HEK293 (cell line): ENCODE measurements at regions not wholly inside any gene's neighbourhood (a gene's known extent, or its start where the extent isn't known, plus 50 kb on each side); places are given as distances from the start of the nearest gene placed in this dataset.
A peak's percentile ranks its signal among the peaks of the same experiment; 100 is the strongest.

Experiments
- CTCF ChIA-PET: fragments of 350-600 bp; formaldehyde crosslinking; extraction: SDS; loops from one replicate; lab custom pipeline; 2021; ENCODE audit warnings: antibody characterized with exemption; lab: Yijun Ruan, JAX
- POLR2A ChIA-PET: fragments of 300-600 bp; formaldehyde crosslinking; extraction: SDS; loops from one replicate; lab custom pipeline; 2020; ENCODE audit warnings: antibody characterized with exemption, inconsistent platforms; lab: Yijun Ruan, JAX
- H3K27ac ChIP-seq: fragments of 200-500 bp; sonication (Bioruptor generic); 2 replicates; pipeline ENCODE4 v1.5.1; 2014; ENCODE audit warnings: low read depth, low read length, control low read depth, inconsistent platforms; ENCODE audit errors: extremely low read depth
- H3K36me3 ChIP-seq, 2 experiments: fragments of 200-500 bp in 1 of 2; sonication (Bioruptor generic) in 1 of 2; 1 replicate in 1 of 2; 2 replicates in 1 of 2; pipeline ENCODE4 v1.5.1; 2014 to 2017; ENCODE audit warnings: inconsistent platforms in 2 of 2, low read length in 2 of 2; ENCODE audit not compliant: control insufficient read depth in 2 of 2, insufficient read depth in 1 of 2
- H3K4me1 ChIP-seq: fragments of 200-500 bp; sonication (Bioruptor generic); 2 replicates; pipeline ENCODE4 v1.5.1; 2014; ENCODE audit warnings: mild to moderate bottlenecking, low read length, inconsistent platforms; ENCODE audit not compliant: control insufficient read depth, insufficient read depth
- H3K4me3 ChIP-seq: 2 replicates; pipeline ENCODE4 v1.5.1; 2011; ENCODE audit warnings: low read depth, mild to moderate bottlenecking, control low read depth, low read length, moderate library complexity
- H3K9me3 ChIP-seq: fragments of 200-500 bp; sonication (Bioruptor generic); 2 replicates; pipeline ENCODE4 v1.5.1; 2014; ENCODE audit warnings: low read depth, low read length, inconsistent platforms; ENCODE audit not compliant: control insufficient read depth, insufficient read depth
- GLI2 ChIP-seq: fragments of 450-650 bp; formaldehyde crosslinking; IDR thresholded peaks from 2 replicates; pipeline ENCODE4; 2017; ENCODE audit warnings: missing biosample characterization, missing genetic modification characterization, low read depth, borderline replicate concordance
- GLIS1 ChIP-seq: fragments of 450-650 bp; formaldehyde crosslinking; IDR thresholded peaks from 2 replicates; pipeline ENCODE4 v1.5.1; 2016; ENCODE audit warnings: missing biosample characterization, missing genetic modification characterization
- KLF7 ChIP-seq: fragments of 450-650 bp; formaldehyde crosslinking; IDR thresholded peaks from 2 replicates; pipeline ENCODE4 v1.5.1; 2016; ENCODE audit warnings: missing biosample characterization, missing genetic modification characterization, borderline replicate concordance
- MYNN ChIP-seq: fragments of 450-650 bp; formaldehyde crosslinking; IDR thresholded peaks from 2 replicates; pipeline ENCODE4 v1.5.1; 2016; ENCODE audit warnings: missing biosample characterization, missing genetic modification characterization, borderline replicate concordance
- PRDM1 ChIP-seq: fragments of 450-650 bp; formaldehyde crosslinking; IDR thresholded peaks from 2 replicates; pipeline ENCODE4; 2016; ENCODE audit warnings: missing biosample characterization, missing genetic modification characterization
- REPIN1 ChIP-seq: fragments of 450-650 bp; formaldehyde crosslinking; IDR thresholded peaks from 2 replicates; pipeline ENCODE4 v1.5.1; 2017; ENCODE audit warnings: missing biosample characterization, missing genetic modification characterization, low read depth
- SALL2 ChIP-seq: fragments of 450-650 bp; formaldehyde crosslinking; IDR thresholded peaks from 2 replicates; pipeline ENCODE4 v1.5.0; 2017; ENCODE audit warnings: missing biosample characterization, mild to moderate bottlenecking, missing genetic modification characterization, borderline replicate concordance
- WT1 ChIP-seq: fragments of 450-650 bp; formaldehyde crosslinking; IDR thresholded peaks from 2 replicates; pipeline ENCODE4 v1.5.1; 2016; ENCODE audit warnings: missing biosample characterization, missing genetic modification characterization
- ZBTB44 ChIP-seq: fragments of 450-650 bp; IDR thresholded peaks from 2 replicates; pipeline ENCODE4 v1.5.1; 2018; ENCODE audit warnings: missing biosample characterization, mild to moderate bottlenecking, missing genetic modification characterization
- ZBTB48 ChIP-seq: fragments of 450-650 bp; formaldehyde crosslinking; IDR thresholded peaks from 2 replicates; pipeline ENCODE4 v1.5.1; 2016; ENCODE audit warnings: missing biosample characterization, missing genetic modification characterization
- ZEB2 ChIP-seq: fragments of 450-650 bp; formaldehyde crosslinking; IDR thresholded peaks from 2 replicates; pipeline ENCODE4 v1.5.1; 2016; ENCODE audit warnings: missing biosample characterization, missing genetic modification characterization
- ZFHX2 ChIP-seq: fragments of 450-650 bp; formaldehyde crosslinking; conservative IDR thresholded peaks from 2 replicates; pipeline ENCODE4 v1.5.1; 2016; ENCODE audit warnings: missing biosample characterization, missing genetic modification characterization
- ZFP69B ChIP-seq: fragments of 450-650 bp; formaldehyde crosslinking; IDR thresholded peaks from 2 replicates; pipeline ENCODE4 v1.5.1; 2016; ENCODE audit warnings: missing biosample characterization, missing genetic modification characterization
- ZNF10 ChIP-seq: fragments of 450-650 bp; formaldehyde crosslinking; IDR thresholded peaks from 2 replicates; pipeline ENCODE4 v1.5.1; 2017; ENCODE audit warnings: missing biosample characterization, missing genetic modification characterization
- ZNF175 ChIP-seq: fragments of 450-650 bp; formaldehyde crosslinking; IDR thresholded peaks from 2 replicates; pipeline ENCODE4 v1.5.1; 2016; ENCODE audit warnings: missing biosample characterization, missing genetic modification characterization
- ZNF202 ChIP-seq: fragments of 450-650 bp; formaldehyde crosslinking; IDR thresholded peaks from 2 replicates; pipeline ENCODE4 v1.5.1; 2016; ENCODE audit warnings: missing biosample characterization, missing genetic modification characterization, borderline replicate concordance
- ZNF221 ChIP-seq: fragments of 450-650 bp; formaldehyde crosslinking; IDR thresholded peaks from 2 replicates; pipeline ENCODE4 v1.5.1; 2017; ENCODE audit warnings: missing biosample characterization, missing genetic modification characterization, borderline replicate concordance
- ZNF26 ChIP-seq: fragments of 450-650 bp; formaldehyde crosslinking; IDR thresholded peaks from 2 replicates; pipeline ENCODE4 v1.5.1; 2016; ENCODE audit warnings: missing biosample characterization, missing genetic modification characterization
- ZNF341 ChIP-seq: fragments of 450-650 bp; formaldehyde crosslinking; IDR thresholded peaks from 2 replicates; pipeline ENCODE4; 2016; ENCODE audit warnings: low read depth, missing biosample characterization, missing genetic modification characterization
- ZNF350 ChIP-seq: fragments of 450-650 bp; formaldehyde crosslinking; IDR thresholded peaks from 2 replicates; pipeline ENCODE4 v1.5.0; 2017; ENCODE audit warnings: missing biosample characterization, mild to moderate bottlenecking, missing genetic modification characterization
- ZNF423 ChIP-seq: fragments of 450-650 bp; formaldehyde crosslinking; IDR thresholded peaks from 2 replicates; pipeline ENCODE4 v1.5.1; 2016; ENCODE audit warnings: missing biosample characterization, missing genetic modification characterization
- ZNF433 ChIP-seq: fragments of 450-650 bp; formaldehyde crosslinking; IDR thresholded peaks from 2 replicates; pipeline ENCODE4 v1.5.1; 2016; ENCODE audit warnings: missing biosample characterization, missing genetic modification characterization, low read depth
- ZNF529 ChIP-seq: fragments of 450-650 bp; formaldehyde crosslinking; IDR thresholded peaks from 2 replicates; pipeline ENCODE4 v1.5.1; 2017; ENCODE audit warnings: missing genetic modification characterization, missing biosample characterization; ENCODE audit not compliant: insufficient replicate concordance
- ZNF623 ChIP-seq: fragments of 450-650 bp; formaldehyde crosslinking; IDR thresholded peaks from 2 replicates; pipeline ENCODE4 v1.5.1; 2016; ENCODE audit warnings: missing biosample characterization, missing genetic modification characterization
- ZNF629 ChIP-seq: fragments of 450-650 bp; formaldehyde crosslinking; IDR thresholded peaks from 2 replicates; pipeline ENCODE4 v1.5.1; 2017; ENCODE audit warnings: missing biosample characterization, missing genetic modification characterization
- ZNF664 ChIP-seq: fragments of 450-650 bp; formaldehyde crosslinking; IDR thresholded peaks from 2 replicates; pipeline ENCODE4 v1.5.1; 2016; ENCODE audit warnings: missing biosample characterization, missing genetic modification characterization
- ZNF768 ChIP-seq: fragments of 450-650 bp; formaldehyde crosslinking; IDR thresholded peaks from 2 replicates; pipeline ENCODE4 v1.5.1; 2018; ENCODE audit warnings: missing biosample characterization, mild to moderate bottlenecking, missing genetic modification characterization
- ZNF791 ChIP-seq: fragments of 450-650 bp; formaldehyde crosslinking; IDR thresholded peaks from 2 replicates; pipeline ENCODE4 v1.5.1; 2016; ENCODE audit warnings: missing biosample characterization, missing genetic modification characterization
- ZNF843 ChIP-seq: fragments of 450-650 bp; formaldehyde crosslinking; IDR thresholded peaks from 2 replicates; pipeline ENCODE4 v1.5.1; 2016; ENCODE audit warnings: missing biosample characterization, missing genetic modification characterization
- TF ChIP-seq, protein P1 (sequence below): fragments of 450-650 bp; formaldehyde crosslinking; IDR thresholded peaks from 2 replicates; pipeline ENCODE4 v1.5.1; 2016; ENCODE audit warnings: missing biosample characterization, missing genetic modification characterization
- TF ChIP-seq, protein P2 (sequence below): fragments of 450-650 bp; formaldehyde crosslinking; IDR thresholded peaks from 2 replicates; pipeline ENCODE4 v1.5.1; 2016; ENCODE audit warnings: missing biosample characterization, missing genetic modification characterization
- TF ChIP-seq, protein P3 (sequence below): fragments of 450-650 bp; formaldehyde crosslinking; IDR thresholded peaks from 2 replicates; pipeline ENCODE4 v1.5.1; 2017; ENCODE audit warnings: missing biosample characterization, missing genetic modification characterization

DNA sequence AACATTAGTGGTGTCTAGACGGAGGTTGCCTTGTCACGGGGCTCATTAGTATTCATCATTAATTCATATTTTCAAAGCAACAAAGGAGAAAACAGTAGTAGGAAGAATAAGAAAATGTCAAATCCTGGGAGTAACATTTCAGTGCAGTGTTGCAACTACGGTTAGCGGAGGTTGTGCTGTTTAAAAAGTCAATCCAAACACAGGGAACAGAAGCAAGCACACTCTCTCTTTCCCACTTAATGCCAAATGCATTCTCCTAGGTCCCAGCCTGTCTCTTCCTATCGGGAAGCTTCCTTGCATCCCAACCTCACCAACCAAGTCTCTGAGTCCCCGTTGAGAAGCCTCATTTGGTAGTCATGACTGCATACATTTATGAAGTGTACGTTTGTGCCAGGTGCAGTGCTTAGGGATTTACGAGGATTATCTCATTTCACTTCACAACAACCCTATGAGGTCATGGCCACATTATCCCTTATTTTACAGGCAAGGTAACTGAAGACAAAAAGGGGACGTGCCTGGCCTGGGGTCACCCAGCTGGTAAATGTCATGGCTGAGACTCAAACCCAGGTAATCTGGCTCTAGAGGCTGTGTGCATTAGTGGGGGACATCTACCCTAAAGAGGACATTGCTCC, 283.6 kb upstream of the SALL1 start:
- ChIA-PET POLR2A (interaction anchor here (0.6 kb wide), 1 partner anchor 580 kb away, joined by 3 read pairs; no protein-coding TSS in a partner anchor), CTCF (no interaction called here)
- TF ChIP-seq, protein P1, sequence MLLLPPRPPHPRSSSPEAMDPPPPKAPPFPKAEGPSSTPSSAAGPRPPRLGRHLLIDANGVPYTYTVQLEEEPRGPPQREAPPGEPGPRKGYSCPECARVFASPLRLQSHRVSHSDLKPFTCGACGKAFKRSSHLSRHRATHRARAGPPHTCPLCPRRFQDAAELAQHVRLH (tag by site-specific recombination) = peak; percentile 76; the same call in 1 of the 2 replicates
- TF ChIP-seq MYNN (tag by site-specific recombination) (no peak), ZNF423 (tag by site-specific recombination) (no peak), GLI2 (tag by site-specific recombination) (no peak), ZNF664 (tag by site-specific recombination) (no peak), WT1 (tag by site-specific recombination) (peak; percentile 35; the same call in 1 of the 2 replicates), ZNF843 (tag by site-specific recombination) (peak; percentile 89), ZNF202 (tag by site-specific recombination) (no peak), ZNF768 (tag by site-specific recombination) (no peak), ZNF623 (tag by site-specific recombination) (no peak), ZNF221 (tag by site-specific recombination) (no peak), ZFHX2 (tag by site-specific recombination) (no peak), ZNF10 (0 out of 2 replicates have a peak, but pooled peaks have one; percentile 33), ZNF433 (no peak), REPIN1 (tag by site-specific recombination) (no peak), ZEB2 (no peak), KLF7 (tag by site-specific recombination) (no peak), PRDM1 (no peak), ZNF341 (tag by site-specific recombination) (no peak), ZFP69B (tag by site-specific recombination) (no peak), GLIS1 (tag by site-specific recombination) (no peak), ZNF26 (tag by site-specific recombination) (no peak), SALL2 (tag by site-specific recombination) (no peak), ZNF350 (no peak), ZNF529 (tag by site-specific recombination) (no peak), ZNF791 (no peak), ZBTB48 (tag by site-specific recombination) (peak; percentile 48; the same call in 1 of the 2 replicates), ZBTB44 (no peak), ZNF629 (peak; percentile 90), ZNF175 (tag by site-specific recombination) (no peak)
- TF ChIP-seq, protein P2, sequence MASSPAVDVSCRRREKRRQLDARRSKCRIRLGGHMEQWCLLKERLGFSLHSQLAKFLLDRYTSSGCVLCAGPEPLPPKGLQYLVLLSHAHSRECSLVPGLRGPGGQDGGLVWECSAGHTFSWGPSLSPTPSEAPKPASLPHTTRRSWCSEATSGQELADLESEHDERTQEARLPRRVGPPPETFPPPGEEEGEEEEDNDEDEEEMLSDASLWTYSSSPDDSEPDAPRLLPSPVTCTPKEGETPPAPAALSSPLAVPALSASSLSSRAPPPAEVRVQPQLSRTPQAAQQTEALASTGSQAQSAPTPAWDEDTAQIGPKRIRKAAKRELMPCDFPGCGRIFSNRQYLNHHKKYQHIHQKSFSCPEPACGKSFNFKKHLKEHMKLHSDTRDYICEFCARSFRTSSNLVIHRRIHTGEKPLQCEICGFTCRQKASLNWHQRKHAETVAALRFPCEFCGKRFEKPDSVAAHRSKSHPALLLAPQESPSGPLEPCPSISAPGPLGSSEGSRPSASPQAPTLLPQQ = peak; percentile 62; the same call in 1 of the 2 replicates
- TF ChIP-seq, protein P3, sequence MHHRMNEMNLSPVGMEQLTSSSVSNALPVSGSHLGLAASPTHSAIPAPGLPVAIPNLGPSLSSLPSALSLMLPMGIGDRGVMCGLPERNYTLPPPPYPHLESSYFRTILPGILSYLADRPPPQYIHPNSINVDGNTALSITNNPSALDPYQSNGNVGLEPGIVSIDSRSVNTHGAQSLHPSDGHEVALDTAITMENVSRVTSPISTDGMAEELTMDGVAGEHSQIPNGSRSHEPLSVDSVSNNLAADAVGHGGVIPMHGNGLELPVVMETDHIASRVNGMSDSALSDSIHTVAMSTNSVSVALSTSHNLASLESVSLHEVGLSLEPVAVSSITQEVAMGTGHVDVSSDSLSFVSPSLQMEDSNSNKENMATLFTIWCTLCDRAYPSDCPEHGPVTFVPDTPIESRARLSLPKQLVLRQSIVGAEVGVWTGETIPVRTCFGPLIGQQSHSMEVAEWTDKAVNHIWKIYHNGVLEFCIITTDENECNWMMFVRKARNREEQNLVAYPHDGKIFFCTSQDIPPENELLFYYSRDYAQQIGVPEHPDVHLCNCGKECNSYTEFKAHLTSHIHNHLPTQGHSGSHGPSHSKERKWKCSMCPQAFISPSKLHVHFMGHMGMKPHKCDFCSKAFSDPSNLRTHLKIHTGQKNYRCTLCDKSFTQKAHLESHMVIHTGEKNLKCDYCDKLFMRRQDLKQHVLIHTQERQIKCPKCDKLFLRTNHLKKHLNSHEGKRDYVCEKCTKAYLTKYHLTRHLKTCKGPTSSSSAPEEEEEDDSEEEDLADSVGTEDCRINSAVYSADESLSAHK (tag by site-specific recombination) = no peak

More for the DNA sequence above, 283.6 kb upstream of the SALL1 start:
- Histone ChIP-seq H3K36me3 (no peaks in the 10 kb centered on the region), H3K4me3 (no peak overlapping the region), H3K4me1 (peaks cover 17% of the 10 kb centered on the region), H3K27ac (no peak overlapping the region), H3K9me3 (no peaks in the 10 kb centered on the region)
